ENCODE measurements at regions not wholly inside any gene's neighbourhood (a gene's known extent, or its start where the extent isn't known, plus 50 kb on each side); places are given as distances from the start of the nearest gene placed in this dataset.

DNA sequence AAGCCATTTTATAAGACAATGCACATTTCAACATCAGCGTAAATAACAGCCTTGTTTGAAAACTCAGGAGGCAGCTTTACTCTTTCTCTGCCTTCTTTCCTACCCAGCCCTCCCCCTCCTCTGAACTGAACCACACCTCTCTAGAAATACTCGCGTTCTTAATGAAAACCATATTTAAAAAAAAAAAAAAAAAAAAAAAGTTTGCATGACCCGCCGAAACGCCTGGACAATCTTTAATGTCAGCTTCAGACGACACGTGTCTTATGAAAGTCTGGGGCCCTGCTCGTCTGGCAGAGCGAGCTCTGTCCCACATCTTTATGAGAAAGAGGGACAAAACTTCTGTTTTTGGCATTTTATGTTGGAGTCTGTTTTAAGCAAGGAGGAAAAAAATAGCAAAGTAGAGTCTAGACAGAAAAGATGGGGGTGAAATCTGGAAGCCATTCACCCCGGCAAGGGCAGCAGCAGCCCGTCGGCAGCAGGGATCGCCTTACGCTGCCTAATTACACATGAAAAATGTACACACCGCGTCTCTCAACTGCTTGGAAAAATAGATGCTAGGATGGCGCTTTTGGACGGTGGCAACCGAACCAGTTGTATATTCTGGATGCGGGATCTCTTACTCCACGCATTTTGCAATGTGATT lies 130.4 kb upstream of the ETS2 start:
- CTCF ChIA-PET: no interaction called here
- H3K9me3 ChIP-seq: no peaks in the 10 kb centered on the region
- DNase-seq (no peak), ATAC-seq (replicated peaks in 1 of 4) (no peak)
- no peak overlapping the region for H3K4me3 Mint-ChIP-seq
- no peaks in the 10 kb centered on the region for H3K4me1 ChIP-seq (ENCODE audit: control insufficient read depth in 1 of 2, extremely low read depth in 1 of 2, insufficient read depth in 2 of 2, low read length in 2 of 2)
- no peaks in the 10 kb centered on the region for H3K9me3 Mint-ChIP-seq
- H3K36me3 ChIP-seq (ENCODE audit: control insufficient read depth in 2 of 2, extremely low read depth in 1 of 2, insufficient read depth in 1 of 2, low read length in 1 of 2): no peaks in the 10 kb centered on the region
- no peak overlapping the region for H3K4me3 ChIP-seq (ENCODE audit: control insufficient read depth in 1 of 2, extremely low read depth in 1 of 2, low read length in 1 of 2)
- POLR2A ChIA-PET: no interaction called here
- H3K36me3 Mint-ChIP-seq: no peaks in the 10 kb centered on the region
- H3K4me1 Mint-ChIP-seq: no peaks in the 10 kb centered on the region
- H3K27ac Mint-ChIP-seq: no peak overlapping the region
- WGBS (ENCODE audit: insufficient coverage): 94% methylated on average over 14 of the region's 22 CpGs
- peaks cover 13 to 21% of the 10 kb centered on the region in 2 donors for H3K27me3 Mint-ChIP-seq
- no peak overlapping the region for H3K27ac ChIP-seq (ENCODE audit: low read length)
- peaks cover 0 to 2% of the 10 kb centered on the region in 2 experiments for H3K27me3 ChIP-seq (replicated peaks in 1 of 2; ENCODE audit: control insufficient read depth in 2 of 2, extremely low read depth in 1 of 2, insufficient read depth in 2 of 2, low read length in 1 of 2)

DNA sequence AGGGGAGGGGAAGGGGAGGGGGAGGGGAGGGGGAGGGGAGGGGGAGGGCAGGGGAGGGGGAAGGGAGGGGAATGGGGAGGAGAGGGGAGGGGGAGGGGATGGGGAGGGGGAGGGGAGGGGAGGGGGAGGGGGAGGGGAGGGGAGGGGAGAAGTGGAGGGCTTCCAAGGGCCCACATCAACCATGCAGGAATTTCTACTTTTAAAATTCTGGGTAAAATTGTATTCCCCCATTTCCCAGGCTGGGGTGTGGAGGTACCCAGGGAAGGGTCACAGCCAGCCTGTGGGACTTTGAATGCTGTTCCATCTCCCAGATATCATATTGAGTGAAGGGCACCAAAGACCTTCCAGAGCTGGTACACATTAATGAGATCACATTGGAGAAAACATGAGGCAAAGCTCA lies 126.9 kb upstream of the ETS2 start:
- Histone ChIP-seq H3K9me3 (no peaks in the 10 kb centered on the region), H3K4me1 (ENCODE audit: control insufficient read depth in 1 of 2, extremely low read depth in 1 of 2, insufficient read depth in 2 of 2, low read length in 2 of 2) (no peaks in the 10 kb centered on the region), H3K27ac (ENCODE audit: low read length) (no peak overlapping the region), H3K4me3 (ENCODE audit: control insufficient read depth in 1 of 2, extremely low read depth in 1 of 2, low read length in 1 of 2) (no peak overlapping the region), H3K36me3 (ENCODE audit: control insufficient read depth in 2 of 2, extremely low read depth in 1 of 2, insufficient read depth in 1 of 2, low read length in 1 of 2) (no peaks in the 10 kb centered on the region), H3K27me3 (replicated peaks in 1 of 2; ENCODE audit: control insufficient read depth in 2 of 2, extremely low read depth in 1 of 2, insufficient read depth in 2 of 2, low read length in 1 of 2) (peaks cover 0 to 2% of the 10 kb centered on the region in 2 experiments)
- H3K36me3 Mint-ChIP-seq: no peaks in the 10 kb centered on the region
- no peak overlapping the region for H3K27ac Mint-ChIP-seq
- CTCF ChIA-PET: no interaction called here
- POLR2A ChIA-PET: interaction anchor here in 1 of 2 donors (0.6 kb wide), 1 partner anchor 47 kb away, joined by 3 read pairs; no protein-coding TSS in a partner anchor
- H3K9me3 Mint-ChIP-seq: no peaks in the 10 kb centered on the region
- H3K4me3 Mint-ChIP-seq: no peak overlapping the region
- ATAC-seq (replicated peaks in 1 of 4) (no peak), DNase-seq (no peak)
- H3K4me1 Mint-ChIP-seq: no peaks in the 10 kb centered on the region
- H3K27me3 Mint-ChIP-seq: peaks cover 19 to 33% of the 10 kb centered on the region in 2 donors

DNA sequence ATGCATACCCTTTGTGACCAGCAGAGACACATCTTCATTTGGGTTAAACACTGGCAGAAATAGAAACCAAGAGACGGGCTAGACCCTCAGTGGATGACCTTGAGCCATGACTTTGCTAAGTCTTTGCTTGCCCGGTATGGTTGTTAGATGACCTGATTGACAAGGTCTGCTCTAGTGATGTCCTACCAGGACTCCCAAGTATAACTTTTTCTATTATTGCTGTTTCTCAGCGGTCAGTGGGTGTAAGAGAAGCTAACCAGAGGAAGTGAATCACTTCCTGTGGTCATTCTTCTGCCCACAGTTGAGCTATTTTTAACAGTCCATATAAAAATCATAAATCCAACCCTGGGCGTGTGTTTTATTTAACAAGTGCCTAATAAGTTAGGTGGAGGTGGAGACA lies 126.2 kb upstream of the ETS2 start:
- CTCF ChIA-PET: no interaction called here
- Histone ChIP-seq H3K27me3 (replicated peaks in 1 of 2; ENCODE audit: control insufficient read depth in 2 of 2, extremely low read depth in 1 of 2, insufficient read depth in 2 of 2, low read length in 1 of 2) (peaks cover 0 to 2% of the 10 kb centered on the region in 2 experiments), H3K4me1 (ENCODE audit: control insufficient read depth in 1 of 2, extremely low read depth in 1 of 2, insufficient read depth in 2 of 2, low read length in 2 of 2) (no peaks in the 10 kb centered on the region), H3K27ac (ENCODE audit: low read length) (no peak overlapping the region), H3K4me3 (ENCODE audit: control insufficient read depth in 1 of 2, extremely low read depth in 1 of 2, low read length in 1 of 2) (no peak overlapping the region), H3K36me3 (ENCODE audit: control insufficient read depth in 2 of 2, extremely low read depth in 1 of 2, insufficient read depth in 1 of 2, low read length in 1 of 2) (no peaks in the 10 kb centered on the region), H3K9me3 (no peaks in the 10 kb centered on the region)
- Mint-ChIP-seq H3K4me1 (no peaks in the 10 kb centered on the region), H3K36me3 (no peaks in the 10 kb centered on the region), H3K27me3 (peaks cover 20 to 34% of the 10 kb centered on the region in 2 donors), H3K4me3 (no peak overlapping the region), H3K27ac (no peak overlapping the region), H3K9me3 (no peaks in the 10 kb centered on the region)
- 100% methylated on average over 1 of the region's 4 CpGs for WGBS (ENCODE audit: insufficient coverage)
- POLR2A ChIA-PET: no interaction called here
- DNase-seq (no peak), ATAC-seq (replicated peaks in 1 of 4) (no peak)

DNA sequence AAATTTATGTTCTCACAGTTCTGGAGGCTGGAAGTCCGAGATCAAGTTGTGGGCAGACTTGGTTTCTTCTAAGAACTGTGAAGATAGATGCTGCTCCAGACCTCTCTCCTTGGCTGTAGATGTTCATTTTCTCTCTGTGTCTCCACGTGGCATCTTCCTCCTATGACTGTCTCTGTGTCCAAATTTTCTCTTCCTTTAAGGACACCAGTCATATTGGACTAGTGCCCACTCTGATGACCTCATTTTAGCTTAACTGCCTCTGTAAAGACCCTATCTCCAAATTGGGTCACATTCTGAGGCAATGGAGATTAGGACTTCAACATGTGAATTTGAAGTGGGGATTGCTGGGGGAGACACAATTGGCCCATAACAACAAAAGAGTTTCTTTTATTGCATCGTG lies 125.3 kb upstream of the ETS2 start:
- H3K9me3 ChIP-seq: no peaks in the 10 kb centered on the region
- no peak overlapping the region for H3K27ac ChIP-seq (ENCODE audit: low read length)
- no peak overlapping the region for H3K4me3 ChIP-seq (ENCODE audit: control insufficient read depth in 1 of 2, extremely low read depth in 1 of 2, low read length in 1 of 2)
- peaks cover 0 to 2% of the 10 kb centered on the region in 2 experiments for H3K27me3 ChIP-seq (replicated peaks in 1 of 2; ENCODE audit: control insufficient read depth in 2 of 2, extremely low read depth in 1 of 2, insufficient read depth in 2 of 2, low read length in 1 of 2)
- Mint-ChIP-seq H3K27ac (no peak overlapping the region), H3K4me3 (no peak overlapping the region), H3K36me3 (no peaks in the 10 kb centered on the region), H3K4me1 (no peaks in the 10 kb centered on the region), H3K27me3 (peaks cover 20 to 35% of the 10 kb centered on the region in 2 donors), H3K9me3 (no peaks in the 10 kb centered on the region)
- ATAC-seq (replicated peaks in 1 of 4) (no peak), DNase-seq (no peak)
- H3K4me1 ChIP-seq (ENCODE audit: control insufficient read depth in 1 of 2, extremely low read depth in 1 of 2, insufficient read depth in 2 of 2, low read length in 2 of 2): no peaks in the 10 kb centered on the region
- ChIA-PET POLR2A (no interaction called here), CTCF (no interaction called here)
- H3K36me3 ChIP-seq (ENCODE audit: control insufficient read depth in 2 of 2, extremely low read depth in 1 of 2, insufficient read depth in 1 of 2, low read length in 1 of 2): no peaks in the 10 kb centered on the region
- WGBS (ENCODE audit: insufficient coverage): 67% methylated on average over 1 of the region's 3 CpGs

- H3K36me3 Mint-ChIP-seq: no peaks in the 10 kb centered on the region
- POLR2A ChIA-PET: no interaction called here
- H3K27me3 ChIP-seq (replicated peaks in 1 of 2; ENCODE audit: control insufficient read depth in 2 of 2, extremely low read depth in 1 of 2, insufficient read depth in 2 of 2, low read length in 1 of 2): no peaks in the 10 kb centered on the region
- WGBS (ENCODE audit: insufficient coverage): 64% methylated on average over 3 of the region's 4 CpGs
- no peak overlapping the region for H3K4me3 ChIP-seq (ENCODE audit: control insufficient read depth in 1 of 2, extremely low read depth in 1 of 2, low read length in 1 of 2)
- no peak overlapping the region for H3K27ac ChIP-seq (ENCODE audit: low read length)
- no peaks in the 10 kb centered on the region for H3K4me1 Mint-ChIP-seq
- H3K4me1 ChIP-seq (ENCODE audit: control insufficient read depth in 1 of 2, extremely low read depth in 1 of 2, insufficient read depth in 2 of 2, low read length in 2 of 2): no peaks in the 10 kb centered on the region
- no peaks in the 10 kb centered on the region for H3K36me3 ChIP-seq (ENCODE audit: control insufficient read depth in 2 of 2, extremely low read depth in 1 of 2, insufficient read depth in 1 of 2, low read length in 1 of 2)
- H3K4me3 Mint-ChIP-seq: no peak overlapping the region
- no peak overlapping the region for H3K27ac Mint-ChIP-seq
- CTCF ChIA-PET: no interaction called here
- H3K9me3 ChIP-seq: no peaks in the 10 kb centered on the region
- H3K9me3 Mint-ChIP-seq: no peaks in the 10 kb centered on the region
- ATAC-seq (replicated peaks in 1 of 4) (no peak), DNase-seq (no peak)
- H3K27me3 Mint-ChIP-seq: peaks cover 17 to 30% of the 10 kb centered on the region in 2 donors
These were observed 122.5 kb upstream of the ETS2 start for GRCh38 chr21:38683222-38683621.

GRCh38 chr21:38688068-38688467 lies 117.7 kb upstream of the ETS2 start:
- H3K36me3 Mint-ChIP-seq: no peaks in the 10 kb centered on the region
- no peaks in the 10 kb centered on the region for H3K9me3 Mint-ChIP-seq
- peaks cover 29 to 36% of the 10 kb centered on the region in 2 donors for H3K27me3 Mint-ChIP-seq
- 100% methylated on average over 2 of the region's 5 CpGs for WGBS (ENCODE audit: insufficient coverage)
- POLR2A ChIA-PET: no interaction called here
- Histone ChIP-seq H3K27ac (ENCODE audit: low read length) (no peak overlapping the region), H3K36me3 (ENCODE audit: control insufficient read depth in 2 of 2, extremely low read depth in 1 of 2, insufficient read depth in 1 of 2, low read length in 1 of 2) (no peaks in the 10 kb centered on the region), H3K9me3 (no peaks in the 10 kb centered on the region), H3K4me1 (ENCODE audit: control insufficient read depth in 1 of 2, extremely low read depth in 1 of 2, insufficient read depth in 2 of 2, low read length in 2 of 2) (no peaks in the 10 kb centered on the region), H3K27me3 (replicated peaks in 1 of 2; ENCODE audit: control insufficient read depth in 2 of 2, extremely low read depth in 1 of 2, insufficient read depth in 2 of 2, low read length in 1 of 2) (no peaks in the 10 kb centered on the region), H3K4me3 (ENCODE audit: control insufficient read depth in 1 of 2, extremely low read depth in 1 of 2, low read length in 1 of 2) (no peak overlapping the region)
- no peak overlapping the region for H3K4me3 Mint-ChIP-seq
- no peak for DNase-seq
- no peak overlapping the region for H3K27ac Mint-ChIP-seq
- H3K4me1 Mint-ChIP-seq: no peaks in the 10 kb centered on the region
- CTCF ChIA-PET: no interaction called here
- ATAC-seq (replicated peaks in 1 of 4): no peak

DNA sequence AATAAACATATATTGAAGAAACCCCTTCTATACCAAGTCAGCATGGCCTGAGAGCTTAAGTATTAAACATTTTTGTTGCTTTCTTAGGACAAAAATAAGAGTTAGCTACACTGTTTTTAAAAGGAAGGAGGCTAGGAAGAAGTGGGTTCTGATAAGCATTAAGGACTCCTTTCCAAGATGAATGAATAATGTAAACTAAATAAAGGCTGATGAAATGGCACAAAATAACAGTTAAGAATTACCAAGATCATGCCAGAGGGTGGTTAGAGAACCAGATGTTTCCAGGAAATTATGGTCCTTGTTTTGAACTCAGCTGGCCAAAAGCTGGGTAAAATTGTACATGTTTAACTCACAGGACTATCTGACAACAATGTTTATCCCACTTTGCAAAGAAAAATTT lies 114.1 kb upstream of the ETS2 start:
- Mint-ChIP-seq H3K36me3 (no peaks in the 10 kb centered on the region), H3K27ac (no peak overlapping the region), H3K4me1 (no peaks in the 10 kb centered on the region), H3K27me3 (peaks cover 29 to 33% of the 10 kb centered on the region in 2 donors), H3K4me3 (no peak overlapping the region), H3K9me3 (peaks cover 0 to 6% (median 0%) of the 10 kb centered on the region in 3 donors)
- ATAC-seq (replicated peaks in 1 of 4) (no peak), DNase-seq (no peak)
- Histone ChIP-seq H3K27ac (ENCODE audit: low read length) (no peak overlapping the region), H3K9me3 (no peaks in the 10 kb centered on the region), H3K36me3 (ENCODE audit: control insufficient read depth in 2 of 2, extremely low read depth in 1 of 2, insufficient read depth in 1 of 2, low read length in 1 of 2) (no peaks in the 10 kb centered on the region), H3K27me3 (replicated peaks in 1 of 2; ENCODE audit: control insufficient read depth in 2 of 2, extremely low read depth in 1 of 2, insufficient read depth in 2 of 2, low read length in 1 of 2) (peaks cover 0 to 2% of the 10 kb centered on the region in 2 experiments), H3K4me3 (ENCODE audit: control insufficient read depth in 1 of 2, extremely low read depth in 1 of 2, low read length in 1 of 2) (no peak overlapping the region), H3K4me1 (ENCODE audit: control insufficient read depth in 1 of 2, extremely low read depth in 1 of 2, insufficient read depth in 2 of 2, low read length in 2 of 2) (no peaks in the 10 kb centered on the region)
- ChIA-PET CTCF (no interaction called here), POLR2A (no interaction called here)
